Gastroesophageal sphincter (tissue), 4 donors: ENCODE measurements at regions not wholly inside any gene's neighbourhood (a gene's known extent, or its start where the extent isn't known, plus 50 kb on each side); places are given as distances from the start of the nearest gene placed in this dataset.

ENCODE experiments used
- ATAC-seq: fragments of 150-250 bp; one replicate; pipeline ENCODE4 v1.9.1; 2016; ENCODE audit warnings: mild to moderate bottlenecking, moderate library complexity
- H3K27ac ChIP-seq, 4 donors: fragments of 200-600 bp; sonication (generic) in 3 of 4; 1 replicate in 3 of 4; 2 replicates in 1 of 4; pipeline ENCODE4 v1.5.1; 2016 to 2019
- H3K27me3 ChIP-seq: fragments of 200-600 bp; sonication (generic); one replicate; pipeline ENCODE4 v1.5.1; 2019
- H3K36me3 ChIP-seq, 2 donors: fragments of 200-600 bp; sonication (generic); one replicate each; pipeline ENCODE4 v1.5.1; 2019; ENCODE audit warnings: control low read depth in 1 of 2
- H3K4me1 ChIP-seq, 3 donors: fragments of 200-600 bp; sonication (generic); 1 replicate in 2 of 3; 2 replicates in 1 of 3; pipeline ENCODE4 v1.5.1; 2016 to 2019; ENCODE audit warnings: control low read depth in 2 of 3
- H3K4me3 ChIP-seq, 2 donors: fragments of 200-600 bp; sonication (generic); one replicate each; pipeline ENCODE4 v1.5.1; 2019; ENCODE audit warnings: mild to moderate bottlenecking in 1 of 2, moderate library complexity in 1 of 2
- H3K9me3 ChIP-seq, 3 donors: fragments of 200-600 bp; sonication (generic); one replicate each; pipeline ENCODE4 v1.5.1; 2017 to 2019; ENCODE audit warnings: control low read depth in 2 of 3
- EP300 ChIP-seq: sonication (generic); formaldehyde crosslinking; IDR thresholded peaks from one replicate; pipeline ENCODE4 v1.6.1; 2017; ENCODE audit warnings: antibody characterized with exemption, mild to moderate bottlenecking
- POLR2A ChIP-seq, 2 donors: fragments of 450-650 bp; IDR thresholded peaks; one replicate each; pipeline ENCODE4 v1.6.1; 2017; ENCODE audit warnings: antibody characterized with exemption in 2 of 2, mild to moderate bottlenecking in 2 of 2, moderate library complexity in 1 of 2
- POLR2AphosphoS5 ChIP-seq: sonication (generic); formaldehyde crosslinking; IDR thresholded peaks from one replicate; pipeline ENCODE4 v1.6.1; 2017; ENCODE audit warnings: antibody characterized with exemption
- WGBS, 2 donors: methylation state at CpG; one replicate each; pipeline ENCODE4 v1.1.5; 2018; ENCODE audit warnings: low coverage in 1 of 2; 5-methylcytosine and 5-hydroxymethylcytosine counted together
- TF ChIP-seq, protein P1 (sequence below), 4 experiments: fragments of 200-600 bp in 2 of 4; fragments of 450-650 bp in 2 of 4; sonication (generic) in 1 of 4; IDR thresholded peaks; one replicate each; pipeline ENCODE4 v1.5.1; 2017 to 2019; ENCODE audit warnings: antibody characterized with exemption in 4 of 4, mild to moderate bottlenecking in 2 of 4, moderate library complexity in 2 of 4

DNA sequence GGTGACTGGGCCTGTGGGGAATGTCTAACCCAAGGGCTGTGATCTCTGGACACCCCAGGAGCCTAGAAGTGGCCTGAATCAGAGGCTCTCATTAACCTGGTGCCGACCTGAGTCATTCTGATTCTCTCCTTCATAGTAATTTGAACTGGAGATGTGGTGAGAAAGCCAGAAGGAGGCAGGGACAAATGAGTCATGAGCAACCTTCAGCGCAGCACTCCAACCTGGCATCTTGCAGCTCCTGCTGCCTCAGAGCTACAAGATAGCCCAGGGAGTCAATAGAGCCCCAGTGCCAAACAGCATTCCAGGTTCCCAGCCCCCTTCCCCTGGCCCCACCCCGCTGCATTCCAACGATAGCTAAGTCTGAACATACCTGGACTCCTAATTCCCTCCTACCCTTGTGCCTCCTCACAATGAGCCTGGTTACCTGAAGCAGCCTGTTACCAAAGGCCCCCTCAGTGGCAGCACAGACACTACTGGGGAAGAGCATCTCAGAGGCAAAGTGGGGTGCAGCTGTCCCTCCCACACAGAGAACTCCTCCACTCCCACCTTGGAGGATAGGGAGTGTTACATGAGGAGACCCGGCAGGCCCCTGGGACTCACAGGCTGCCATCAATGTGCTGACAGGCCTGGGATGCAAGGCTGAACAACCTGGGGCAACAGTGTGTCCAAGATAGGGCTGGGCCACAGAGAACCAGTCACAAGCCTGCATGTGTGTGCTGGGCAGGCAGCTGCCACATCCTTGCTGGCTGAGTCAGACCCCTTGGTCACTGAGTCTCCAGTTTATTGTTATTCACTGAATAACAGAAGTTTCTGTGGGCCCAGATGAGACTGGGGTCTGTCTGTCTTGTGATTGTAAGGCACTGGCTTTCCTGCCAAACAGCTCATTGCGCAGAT, 76.8 kb upstream of the LEP start:
- Histone ChIP-seq H3K27ac (no peak overlapping the region), H3K4me3 (no peak overlapping the region), H3K9me3 (no peaks in the 10 kb centered on the region), H3K4me1 (peaks cover 3 to 29% (median 17%) of the 10 kb centered on the region in 3 donors), H3K27me3 (peaks cover 93% of the 10 kb centered on the region), H3K36me3 (no peaks in the 10 kb centered on the region)
- TF ChIP-seq POLR2A (IDR thresholded peaks at IDR 0.05) (no peak), EP300 (no peak), POLR2AphosphoS5 (no peak)
- TF ChIP-seq, protein P1, sequence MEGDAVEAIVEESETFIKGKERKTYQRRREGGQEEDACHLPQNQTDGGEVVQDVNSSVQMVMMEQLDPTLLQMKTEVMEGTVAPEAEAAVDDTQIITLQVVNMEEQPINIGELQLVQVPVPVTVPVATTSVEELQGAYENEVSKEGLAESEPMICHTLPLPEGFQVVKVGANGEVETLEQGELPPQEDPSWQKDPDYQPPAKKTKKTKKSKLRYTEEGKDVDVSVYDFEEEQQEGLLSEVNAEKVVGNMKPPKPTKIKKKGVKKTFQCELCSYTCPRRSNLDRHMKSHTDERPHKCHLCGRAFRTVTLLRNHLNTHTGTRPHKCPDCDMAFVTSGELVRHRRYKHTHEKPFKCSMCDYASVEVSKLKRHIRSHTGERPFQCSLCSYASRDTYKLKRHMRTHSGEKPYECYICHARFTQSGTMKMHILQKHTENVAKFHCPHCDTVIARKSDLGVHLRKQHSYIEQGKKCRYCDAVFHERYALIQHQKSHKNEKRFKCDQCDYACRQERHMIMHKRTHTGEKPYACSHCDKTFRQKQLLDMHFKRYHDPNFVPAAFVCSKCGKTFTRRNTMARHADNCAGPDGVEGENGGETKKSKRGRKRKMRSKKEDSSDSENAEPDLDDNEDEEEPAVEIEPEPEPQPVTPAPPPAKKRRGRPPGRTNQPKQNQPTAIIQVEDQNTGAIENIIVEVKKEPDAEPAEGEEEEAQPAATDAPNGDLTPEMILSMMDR (IDR thresholded peaks at IDR 0.05) = no peak
- ATAC-seq = no peak
- 80% methylated on average over 1 of the region's 6 CpGs; no CpG with 5 or more reads in 1 of the 2 donors for WGBS, 2 donors

DNA sequence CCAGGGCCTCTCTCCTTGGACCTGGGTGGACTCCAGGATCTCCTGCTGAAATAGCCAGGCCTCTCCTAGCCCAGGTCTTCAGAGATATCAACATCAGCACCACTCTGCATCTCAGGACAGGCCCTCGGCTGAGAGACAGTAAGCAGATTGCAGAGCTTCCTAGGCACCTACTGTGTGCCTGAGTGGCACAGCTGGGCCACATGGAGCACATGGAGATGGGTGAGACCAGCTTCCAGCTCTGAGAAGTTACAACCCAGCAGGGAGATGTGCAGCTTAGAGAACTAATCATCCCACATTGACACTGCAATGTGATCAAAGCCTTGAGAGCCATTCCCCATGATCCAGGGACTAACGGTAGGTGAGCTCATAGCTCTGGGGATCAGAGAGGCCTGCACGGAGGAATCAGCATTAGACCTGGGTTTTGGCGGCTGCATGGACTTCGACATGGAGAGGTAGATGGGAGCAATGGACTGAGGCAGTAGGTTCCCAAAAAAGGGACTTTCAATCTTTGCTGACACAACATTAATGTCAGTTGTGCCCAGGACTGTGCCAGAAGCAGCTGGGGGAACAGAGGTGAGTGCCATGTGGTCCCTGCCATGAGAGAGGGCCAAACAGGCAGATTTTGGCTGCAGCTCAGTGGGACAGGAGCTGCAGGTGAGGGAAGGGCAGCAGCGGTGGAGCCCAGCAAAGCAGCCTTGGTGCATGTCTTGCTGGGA, 76.0 kb upstream of the LEP start:
- no peak overlapping the region for H3K4me3 ChIP-seq
- H3K9me3 ChIP-seq = no peaks in the 10 kb centered on the region
- TF ChIP-seq, protein P1 (IDR thresholded peaks at IDR 0.05) = no peak
- no peak for TF ChIP-seq POLR2A (IDR thresholded peaks at IDR 0.05)
- TF ChIP-seq POLR2AphosphoS5 = no peak
- no peak for TF ChIP-seq EP300
- H3K4me1 ChIP-seq = peaks cover 3 to 29% (median 17%) of the 10 kb centered on the region in 3 donors
- H3K36me3 ChIP-seq = no peaks in the 10 kb centered on the region
- peaks cover 91% of the 10 kb centered on the region for H3K27me3 ChIP-seq
- no peak for ATAC-seq
- WGBS, 2 donors = 77 to 87% methylated on average over 3 to 5 of the region's 6 CpGs
- H3K27ac ChIP-seq = no peak overlapping the region

DNA sequence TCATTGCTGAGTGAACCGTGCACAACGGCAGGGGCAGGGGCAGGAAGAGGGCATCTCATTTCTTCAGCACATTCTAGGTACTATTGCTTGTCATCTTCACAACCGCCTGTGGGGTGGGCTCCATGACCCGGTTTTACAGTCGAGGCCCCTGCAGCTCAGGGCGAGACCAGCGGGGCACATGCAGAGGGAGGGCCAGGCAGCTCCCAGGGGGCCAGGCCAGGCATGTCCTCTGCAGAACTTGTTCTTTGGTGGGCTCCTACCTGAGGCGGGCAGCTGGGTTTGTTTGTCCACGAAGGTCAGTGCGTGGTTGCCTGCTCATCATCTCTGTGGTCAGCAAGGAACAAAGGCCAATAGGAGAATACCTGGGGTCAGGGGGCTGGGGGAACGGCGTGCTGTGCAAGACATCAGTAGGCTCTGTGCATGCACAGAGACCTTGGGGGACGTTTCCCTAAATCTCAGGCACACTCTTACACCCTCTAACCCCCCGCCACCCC, 75.1 kb upstream of the LEP start:
- Histone ChIP-seq H3K36me3 (no peaks in the 10 kb centered on the region), H3K27me3 (peaks cover 99% of the 10 kb centered on the region), H3K27ac (no peak overlapping the region), H3K4me3 (no peak overlapping the region), H3K9me3 (no peaks in the 10 kb centered on the region), H3K4me1 (peaks cover 3 to 29% (median 17%) of the 10 kb centered on the region in 3 donors)
- TF ChIP-seq EP300 (no peak), POLR2A (IDR thresholded peaks at IDR 0.05) (no peak), POLR2AphosphoS5 (no peak)
- TF ChIP-seq, protein P1 (IDR thresholded peaks at IDR 0.05) = no peak
- no peak for ATAC-seq
- 34% methylated on average over 5 of the region's 14 CpGs; no CpG with 5 or more reads in 1 of the 2 donors for WGBS, 2 donors

DNA sequence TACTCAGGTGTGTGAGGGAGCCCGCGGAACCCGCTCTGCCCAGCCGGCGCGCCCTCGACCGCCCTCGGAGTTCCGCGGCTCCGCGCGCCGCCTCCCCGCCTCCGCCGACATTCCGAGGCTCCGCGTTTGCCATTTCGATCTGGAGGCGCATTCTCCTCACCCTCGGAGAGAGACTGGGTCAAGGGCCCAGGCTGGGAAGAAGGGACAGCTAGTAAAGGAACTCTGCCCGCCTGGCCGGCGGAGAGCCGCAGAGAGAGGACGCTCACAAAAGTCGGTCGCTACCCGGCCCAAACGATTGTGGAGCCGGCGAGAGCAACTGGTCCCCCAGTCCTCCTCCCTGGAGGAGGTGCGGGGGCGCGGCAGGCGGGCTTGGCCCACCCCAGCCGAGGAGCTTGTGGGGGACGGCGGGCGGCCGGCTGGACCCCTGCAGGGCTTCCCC, 74.5 kb upstream of the LEP start:
- peaks cover 3 to 29% (median 17%) of the 10 kb centered on the region in 3 donors for H3K4me1 ChIP-seq
- no CpG with 5 or more reads among the region's 44 CpGs for WGBS, 2 donors
- peak overlapping the region; percentile 17 to 51 for H3K4me3 ChIP-seq
- peaks cover 98% of the 10 kb centered on the region for H3K27me3 ChIP-seq
- no peak overlapping the region for H3K27ac ChIP-seq
- H3K36me3 ChIP-seq = no peaks in the 10 kb centered on the region
- no peaks in the 10 kb centered on the region for H3K9me3 ChIP-seq
- TF ChIP-seq, protein P1 (IDR thresholded peaks at IDR 0.05) = no peak
- TF ChIP-seq POLR2AphosphoS5 = no peak
- TF ChIP-seq EP300 = no peak
- TF ChIP-seq POLR2A (IDR thresholded peaks at IDR 0.05) = no peak
- ATAC-seq = no peak
